GM12878 (cell line): ENCODE measurements at regions not wholly inside any gene's neighbourhood (a gene's known extent, or its start where the extent isn't known, plus 50 kb on each side); places are given as distances from the start of the nearest gene placed in this dataset.

Experiments used
- CUX1 ChIP-seq: IDR thresholded peaks from 2 replicates; pipeline ENCODE4 v1.6.1; 2012; ENCODE audit warnings: improper control_type of control experiment, low read depth, low read length; ENCODE audit not compliant: insufficient replicate concordance
- KDM1A ChIP-seq: fragments of 200-600 bp; sonication (generic); IDR thresholded peaks from 2 replicates; pipeline ENCODE4 v1.6.1; 2016; ENCODE audit warnings: borderline replicate concordance
- NFIC ChIP-seq: IDR thresholded peaks from 2 replicates; pipeline ENCODE4 v1.6.1; 2012; ENCODE audit warnings: low read depth, mild to moderate bottlenecking, inconsistent platforms, low read length, moderate library complexity
- SREBF2 ChIP-seq: IDR thresholded peaks from 2 replicates; pipeline ENCODE4 v1.6.1; 2012; ENCODE audit warnings: mild to moderate bottlenecking, low read length
- TARDBP ChIP-seq: IDR thresholded peaks from 2 replicates; pipeline ENCODE4 v1.6.1; 2016; ENCODE audit warnings: borderline replicate concordance
- TBL1XR1 ChIP-seq: IDR thresholded peaks from 2 replicates; pipeline ENCODE4 v1.6.1; 2012; ENCODE audit warnings: low read depth, low read length, improper control_type of control experiment

- TF ChIP-seq TARDBP, result no peak
- TF ChIP-seq TBL1XR1, result no peak
- no peak for TF ChIP-seq CUX1
- no peak for TF ChIP-seq SREBF2
- TF ChIP-seq KDM1A, result no peak
- no peak for TF ChIP-seq NFIC
Measured at GRCh38 chr2:150581717-150582472, 94.4 kb upstream of the RND3 start.
